ENCODE measurements at regions not wholly inside any gene's neighbourhood (a gene's known extent, or its start where the extent isn't known, plus 50 kb on each side); places are given as distances from the start of the nearest gene placed in this dataset.

- ATAC-seq (ENCODE audit: low read depth), result no peak
- CTCF ChIA-PET, result no interaction called here
Observed at GRCh38 chr12:58097741-58098140, 156.4 kb downstream of the ATP23 start.

GRCh38 chr12:58099476-58099875 is 158.1 kb downstream of the ATP23 start:
- ChIA-PET POLR2A (no interaction called here), CTCF (interaction anchor here (0.7 kb wide), 1 partner anchor 69 kb away, joined by 3 read pairs; no protein-coding TSS in a partner anchor)
- Histone ChIP-seq H4K20me1 (ENCODE audit: control insufficient read depth, insufficient read depth, low read length, poor library complexity, severe bottlenecking) (no peaks in the 10 kb centered on the region), H3K27ac (ENCODE audit: low read length in 2 of 2) (no peak overlapping the region), H3K36me3 (replicated peaks in 1 of 2; ENCODE audit: control extremely low read depth in 1 of 2, control insufficient read depth in 1 of 2, extremely low read depth in 1 of 2, insufficient read depth in 2 of 2, low read length in 1 of 2) (no peaks in the 10 kb centered on the region), H3K27me3 (replicated peaks in 1 of 4; ENCODE audit: control extremely low read depth in 1 of 4, control insufficient read depth in 3 of 4, insufficient read depth in 4 of 4, low read length in 3 of 4) (no peaks in the 10 kb centered on the region), H3K4me3 (ENCODE audit: control extremely low read depth in 1 of 5, extremely low read depth in 1 of 5, insufficient read depth in 1 of 5, low read depth in 2 of 5, low read length in 4 of 5) (no peak overlapping the region), H2AFZ (ENCODE audit: insufficient read depth, low read depth, low read length, poor library complexity, severe bottlenecking) (no peak overlapping the region), H3K4me1 (ENCODE audit: control insufficient read depth in 2 of 2, insufficient read depth in 2 of 2, low read length in 2 of 2) (no peaks in the 10 kb centered on the region), H3K4me2 (replicated peaks; ENCODE audit: low read depth, low read length, poor library complexity, severe bottlenecking) (no peak overlapping the region), H3K79me2 (ENCODE audit: control insufficient read depth, insufficient read depth, low read length) (no peaks in the 10 kb centered on the region), H3K9me3 (ENCODE audit: control extremely low read depth in 1 of 3, control insufficient read depth in 2 of 3, insufficient read depth in 1 of 3, low read length in 2 of 3) (peaks cover 0 to 5% (median 0%) of the 10 kb centered on the region in 3 donors), H3K9ac (ENCODE audit: low read length) (no peak overlapping the region)
- DNase-seq, result no peak
- H3K4me1 Mint-ChIP-seq, result no peaks in the 10 kb centered on the region
- ATAC-seq (ENCODE audit: low read depth), result no peak
- H3K27ac Mint-ChIP-seq, result no peak overlapping the region
- H3K27me3 Mint-ChIP-seq, result peaks cover 15% of the 10 kb centered on the region
- 95% methylated on average over 3 of the region's 4 CpGs for WGBS (ENCODE audit: insufficient coverage)
- TF ChIP-seq CTCF (IDR thresholded peaks at IDR 0.05) (no peak), EZH2 (IDR thresholded peaks at IDR 0.05; ENCODE audit: borderline replicate concordance, insufficient read depth, low read depth, low read length, poor library complexity, severe bottlenecking) (no peak)
- intact Hi-C loops (cut with micrococcal nuclease), result no loop called here
- H3K9me3 Mint-ChIP-seq (ENCODE audit: insufficient read depth), result peaks cover 2% of the 10 kb centered on the region
- no peak overlapping the region for H3K4me3 Mint-ChIP-seq

More at GRCh38 chr12:58097741-58098140, 156.4 kb downstream of the ATP23 start:
- H3K36me3 ChIP-seq (replicated peaks in 1 of 2; ENCODE audit: control extremely low read depth in 1 of 2, control insufficient read depth in 1 of 2, extremely low read depth in 1 of 2, insufficient read depth in 2 of 2, low read length in 1 of 2), result no peaks in the 10 kb centered on the region
- no peaks in the 10 kb centered on the region for H4K20me1 ChIP-seq (ENCODE audit: control insufficient read depth, insufficient read depth, low read length, poor library complexity, severe bottlenecking)
- H3K4me1 ChIP-seq (ENCODE audit: control insufficient read depth in 2 of 2, insufficient read depth in 2 of 2, low read length in 2 of 2), result no peaks in the 10 kb centered on the region
- DNase-seq, result no peak
- no peak overlapping the region for H3K27ac Mint-ChIP-seq
- no peak overlapping the region for H3K4me3 ChIP-seq (ENCODE audit: control extremely low read depth in 1 of 5, extremely low read depth in 1 of 5, insufficient read depth in 1 of 5, low read depth in 2 of 5, low read length in 4 of 5)
- H3K9me3 Mint-ChIP-seq (ENCODE audit: insufficient read depth), result peaks cover 2% of the 10 kb centered on the region
- intact Hi-C loops (cut with micrococcal nuclease), result no loop called here
- no peak overlapping the region for H3K4me3 Mint-ChIP-seq
- no peak for TF ChIP-seq EZH2 (IDR thresholded peaks at IDR 0.05; ENCODE audit: borderline replicate concordance, insufficient read depth, low read depth, low read length, poor library complexity, severe bottlenecking)
- no peak for TF ChIP-seq CTCF (IDR thresholded peaks at IDR 0.05)
- no peaks in the 10 kb centered on the region for H3K79me2 ChIP-seq (ENCODE audit: control insufficient read depth, insufficient read depth, low read length)
- H3K4me2 ChIP-seq (replicated peaks; ENCODE audit: low read depth, low read length, poor library complexity, severe bottlenecking), result no peak overlapping the region
- H3K27me3 ChIP-seq (replicated peaks in 1 of 4; ENCODE audit: control extremely low read depth in 1 of 4, control insufficient read depth in 3 of 4, insufficient read depth in 4 of 4, low read length in 3 of 4), result no peaks in the 10 kb centered on the region
- peaks cover 0 to 5% (median 0%) of the 10 kb centered on the region in 3 donors for H3K9me3 ChIP-seq (ENCODE audit: control extremely low read depth in 1 of 3, control insufficient read depth in 2 of 3, insufficient read depth in 1 of 3, low read length in 2 of 3)
- H3K27me3 Mint-ChIP-seq, result peaks cover 16% of the 10 kb centered on the region
- no peak overlapping the region for H3K27ac ChIP-seq (ENCODE audit: low read length in 2 of 2)
- no peaks in the 10 kb centered on the region for H3K4me1 Mint-ChIP-seq
- H3K9ac ChIP-seq (ENCODE audit: low read length), result no peak overlapping the region
- H2AFZ ChIP-seq (ENCODE audit: insufficient read depth, low read depth, low read length, poor library complexity, severe bottlenecking), result no peak overlapping the region
- 90% methylated on average over 2 of the region's 3 CpGs for WGBS (ENCODE audit: insufficient coverage)
- POLR2A ChIA-PET, result no interaction called here

Data from B cell (primary cell).